Right atrium auricular region (tissue), 2 donors: ENCODE measurements at regions not wholly inside any gene's neighbourhood (a gene's known extent, or its start where the extent isn't known, plus 50 kb on each side); places are given as distances from the start of the nearest gene placed in this dataset.

Experiments
- DNase-seq: peaks from one replicate; pipeline ENCODE4 v3.0.0-alpha.2; 2019; ENCODE audit warnings: low spot score
- H3K27ac ChIP-seq, 2 donors: fragments of 200-600 bp; sonication (generic); 1 replicate in 1 of 2; 2 replicates in 1 of 2; pipeline ENCODE4 v1.5.1; 2016 to 2019
- H3K27me3 ChIP-seq, 2 donors: fragments of 200-600 bp; sonication (generic); one replicate each; pipeline versions ENCODE4 v1.5.1 to v1.6.0; 2017 to 2019
- H3K36me3 ChIP-seq: fragments of 200-600 bp; sonication (generic); one replicate; pipeline ENCODE4 v1.5.1; 2016
- H3K4me1 ChIP-seq, 2 donors: fragments of 200-600 bp; sonication (generic); one replicate each; pipeline versions ENCODE4 v1.5.1 to v1.6.0; 2017 to 2019
- H3K4me3 ChIP-seq, 2 donors: fragments of 200-600 bp; sonication (generic); 1 replicate in 1 of 2; 2 replicates in 1 of 2; pipeline ENCODE4 v1.5.1; 2017 to 2019; ENCODE audit warnings: mild to moderate bottlenecking in 1 of 2, moderate library complexity in 1 of 2
- H3K9me3 ChIP-seq, 2 donors: fragments of 200-600 bp; sonication (generic); one replicate each; pipeline ENCODE4 v1.5.1; 2019
- CTCF ChIP-seq, 2 donors: fragments of 200-600 bp; sonication (generic); IDR thresholded peaks; one replicate each; pipeline ENCODE4 v1.5.1; 2019; ENCODE audit warnings: antibody characterized with exemption in 2 of 2

GRCh38 chr3:117660941-117661817, 951.6 kb downstream of the TUSC7 start:
- no peak for TF ChIP-seq CTCF (IDR thresholded peaks at IDR 0.05)
- H3K4me1 ChIP-seq, result no peaks in the 10 kb centered on the region
- no peaks in the 10 kb centered on the region for H3K27me3 ChIP-seq
- DNase-seq, result no peak
- no peaks in the 10 kb centered on the region for H3K9me3 ChIP-seq
- H3K4me3 ChIP-seq, result no peak overlapping the region
- no peaks in the 10 kb centered on the region for H3K36me3 ChIP-seq
- H3K27ac ChIP-seq, result no peak overlapping the region

- TF ChIP-seq CTCF (IDR thresholded peaks at IDR 0.05), result no peak
- H3K27ac ChIP-seq, result no peak overlapping the region
- H3K36me3 ChIP-seq, result no peaks in the 10 kb centered on the region
- no peak for DNase-seq
- no peaks in the 10 kb centered on the region for H3K4me1 ChIP-seq
- H3K4me3 ChIP-seq, result no peak overlapping the region
- no peaks in the 10 kb centered on the region for H3K9me3 ChIP-seq
- no peaks in the 10 kb centered on the region for H3K27me3 ChIP-seq
These were observed 952.2 kb downstream of the TUSC7 start for GRCh38 chr3:117661818-117662095.

- Histone ChIP-seq H3K27ac (no peak overlapping the region), H3K4me3 (no peak overlapping the region), H3K9me3 (no peaks in the 10 kb centered on the region), H3K27me3 (no peaks in the 10 kb centered on the region), H3K4me1 (no peaks in the 10 kb centered on the region), H3K36me3 (no peaks in the 10 kb centered on the region)
- TF ChIP-seq CTCF (IDR thresholded peaks at IDR 0.05), result no peak
- no peak for DNase-seq
These were observed 955.7 kb downstream of the TUSC7 start for GRCh38 chr3:117665296-117665695.

GRCh38 chr3:117666325-117666724, 956.7 kb downstream of the TUSC7 start:
- H3K27me3 ChIP-seq, result no peaks in the 10 kb centered on the region
- H3K36me3 ChIP-seq, result no peaks in the 10 kb centered on the region
- no peaks in the 10 kb centered on the region for H3K9me3 ChIP-seq
- no peaks in the 10 kb centered on the region for H3K4me1 ChIP-seq
- TF ChIP-seq CTCF (IDR thresholded peaks at IDR 0.05), result no peak
- no peak overlapping the region for H3K4me3 ChIP-seq
- H3K27ac ChIP-seq, result no peak overlapping the region
- no peak for DNase-seq

GRCh38 chr3:117666812-117667211, 957.2 kb downstream of the TUSC7 start:
- H3K4me3 ChIP-seq, result no peak overlapping the region
- H3K27me3 ChIP-seq, result no peaks in the 10 kb centered on the region
- H3K36me3 ChIP-seq, result no peaks in the 10 kb centered on the region
- no peak for TF ChIP-seq CTCF (IDR thresholded peaks at IDR 0.05)
- no peaks in the 10 kb centered on the region for H3K9me3 ChIP-seq
- no peak for DNase-seq
- no peak overlapping the region for H3K27ac ChIP-seq
- H3K4me1 ChIP-seq, result no peaks in the 10 kb centered on the region

- Histone ChIP-seq H3K4me1 (no peaks in the 10 kb centered on the region), H3K9me3 (no peaks in the 10 kb centered on the region), H3K27ac (no peak overlapping the region), H3K27me3 (no peaks in the 10 kb centered on the region), H3K36me3 (no peaks in the 10 kb centered on the region), H3K4me3 (no peak overlapping the region)
- TF ChIP-seq CTCF (IDR thresholded peaks at IDR 0.05), result no peak
- no peak for DNase-seq
These were observed 960.2 kb downstream of the TUSC7 start for GRCh38 chr3:117669774-117670173.
